ENCODE measurements at regions not wholly inside any gene's neighbourhood (a gene's known extent, or its start where the extent isn't known, plus 50 kb on each side); places are given as distances from the start of the nearest gene placed in this dataset.
A peak's percentile ranks its signal among the peaks of the same experiment; 100 is the strongest.

GRCh38 chr4:128477540-128477939 lies 189.9 kb upstream of the PGRMC2 start:
- no peaks in the 10 kb centered on the region for H3K4me1 Mint-ChIP-seq (ENCODE audit: unreplicated experiment)
- H3K9me3 Mint-ChIP-seq (ENCODE audit: unreplicated experiment) = no peaks in the 10 kb centered on the region
- no peak for TF ChIP-seq CTCF (IDR thresholded peaks at IDR 0.05)
- peaks cover 3% of the 10 kb centered on the region for H3K36me3 Mint-ChIP-seq (ENCODE audit: unreplicated experiment)
- H3K27me3 Mint-ChIP-seq (ENCODE audit: unreplicated experiment) = no peaks in the 10 kb centered on the region
- H3K4me3 Mint-ChIP-seq (ENCODE audit: unreplicated experiment) = no peak overlapping the region
- H3K27ac Mint-ChIP-seq (ENCODE audit: unreplicated experiment) = no peak overlapping the region
- DNase-seq (ENCODE audit: extremely low spot score, unreplicated experiment) = no peak

- H3K27ac Mint-ChIP-seq (ENCODE audit: unreplicated experiment) = no peak overlapping the region
- DNase-seq (ENCODE audit: extremely low spot score, unreplicated experiment) = no peak
- peaks cover 3% of the 10 kb centered on the region for H3K36me3 Mint-ChIP-seq (ENCODE audit: unreplicated experiment)
- TF ChIP-seq CTCF (IDR thresholded peaks at IDR 0.05) = no peak
- H3K4me3 Mint-ChIP-seq (ENCODE audit: unreplicated experiment) = no peak overlapping the region
- H3K4me1 Mint-ChIP-seq (ENCODE audit: unreplicated experiment) = peaks cover 8% of the 10 kb centered on the region
- H3K27me3 Mint-ChIP-seq (ENCODE audit: unreplicated experiment) = no peaks in the 10 kb centered on the region
- no peaks in the 10 kb centered on the region for H3K9me3 Mint-ChIP-seq (ENCODE audit: unreplicated experiment)
These were observed 188.0 kb upstream of the PGRMC2 start for GRCh38 chr4:128475597-128475996.

- Mint-ChIP-seq H3K9me3 (ENCODE audit: unreplicated experiment) (no peaks in the 10 kb centered on the region), H3K4me1 (ENCODE audit: unreplicated experiment) (peaks cover 21% of the 10 kb centered on the region), H3K27me3 (ENCODE audit: unreplicated experiment) (no peaks in the 10 kb centered on the region), H3K36me3 (ENCODE audit: unreplicated experiment) (peaks cover 3% of the 10 kb centered on the region), H3K4me3 (ENCODE audit: unreplicated experiment) (no peak overlapping the region), H3K27ac (ENCODE audit: unreplicated experiment) (no peak overlapping the region)
- TF ChIP-seq CTCF (IDR thresholded peaks at IDR 0.05) = no peak
- no peak for DNase-seq (ENCODE audit: extremely low spot score, unreplicated experiment)
These were observed 184.0 kb upstream of the PGRMC2 start for GRCh38 chr4:128471576-128471975.

GRCh38 chr4:128470492-128471053 lies 183.0 kb upstream of the PGRMC2 start:
- H3K4me1 Mint-ChIP-seq (ENCODE audit: unreplicated experiment) = peaks cover 21% of the 10 kb centered on the region
- peaks cover 3% of the 10 kb centered on the region for H3K36me3 Mint-ChIP-seq (ENCODE audit: unreplicated experiment)
- no peak for DNase-seq (ENCODE audit: extremely low spot score, unreplicated experiment)
- H3K27ac Mint-ChIP-seq (ENCODE audit: unreplicated experiment) = no peak overlapping the region
- no peak for TF ChIP-seq CTCF (IDR thresholded peaks at IDR 0.05)
- no peaks in the 10 kb centered on the region for H3K27me3 Mint-ChIP-seq (ENCODE audit: unreplicated experiment)
- no peak overlapping the region for H3K4me3 Mint-ChIP-seq (ENCODE audit: unreplicated experiment)
- no peaks in the 10 kb centered on the region for H3K9me3 Mint-ChIP-seq (ENCODE audit: unreplicated experiment)

- Mint-ChIP-seq H3K27ac (ENCODE audit: unreplicated experiment) (peak overlapping the region; percentile 79), H3K4me1 (ENCODE audit: unreplicated experiment) (peaks cover 21% of the 10 kb centered on the region), H3K36me3 (ENCODE audit: unreplicated experiment) (no peaks in the 10 kb centered on the region), H3K4me3 (ENCODE audit: unreplicated experiment) (no peak overlapping the region), H3K9me3 (ENCODE audit: unreplicated experiment) (no peaks in the 10 kb centered on the region), H3K27me3 (ENCODE audit: unreplicated experiment) (no peaks in the 10 kb centered on the region)
- DNase-seq (ENCODE audit: extremely low spot score, unreplicated experiment) = no peak
- TF ChIP-seq CTCF (IDR thresholded peaks at IDR 0.05) = no peak
These were observed 180.7 kb upstream of the PGRMC2 start for GRCh38 chr4:128468123-128468989.
